ENCODE measurements at regions not wholly inside any gene's neighbourhood (a gene's known extent, or its start where the extent isn't known, plus 50 kb on each side); places are given as distances from the start of the nearest gene placed in this dataset.

- Histone ChIP-seq H3K27me3 (ENCODE audit: control insufficient read depth, insufficient read depth, low read length) (no peaks in the 10 kb centered on the region), H3K4me1 (ENCODE audit: control insufficient read depth, insufficient read depth, low read length) (no peaks in the 10 kb centered on the region), H3K4me3 (ENCODE audit: low read length) (no peak overlapping the region), H3K27ac (ENCODE audit: low read length) (no peak overlapping the region), H3K9me3 (ENCODE audit: control insufficient read depth, insufficient read depth, low read length) (no peaks in the 10 kb centered on the region), H3K36me3 (ENCODE audit: control insufficient read depth, insufficient read depth, low read length) (no peaks in the 10 kb centered on the region)
- WGBS (ENCODE audit: insufficient coverage, insufficient read length) = no CpG with 5 or more reads among the region's 4 CpGs
- no peak for DNase-seq (ENCODE audit: low read depth, low spot score)
Measured at GRCh38 chr3:135440746-135441145, 524.8 kb upstream of the PPP2R3A start.

- H3K9me3 ChIP-seq (ENCODE audit: control insufficient read depth, insufficient read depth, low read length) = no peaks in the 10 kb centered on the region
- no peaks in the 10 kb centered on the region for H3K36me3 ChIP-seq (ENCODE audit: control insufficient read depth, insufficient read depth, low read length)
- WGBS (ENCODE audit: insufficient coverage, insufficient read length) = no CpG with 5 or more reads among the region's 5 CpGs
- H3K4me1 ChIP-seq (ENCODE audit: control insufficient read depth, insufficient read depth, low read length) = no peaks in the 10 kb centered on the region
- no peaks in the 10 kb centered on the region for H3K27me3 ChIP-seq (ENCODE audit: control insufficient read depth, insufficient read depth, low read length)
- no peak for DNase-seq (ENCODE audit: low read depth, low spot score)
- H3K4me3 ChIP-seq (ENCODE audit: low read length) = no peak overlapping the region
- no peak overlapping the region for H3K27ac ChIP-seq (ENCODE audit: low read length)
Measured at GRCh38 chr3:135444058-135444457, 521.5 kb upstream of the PPP2R3A start.

GRCh38 chr3:135447483-135447882 lies 518.0 kb upstream of the PPP2R3A start:
- H3K4me1 ChIP-seq (ENCODE audit: control insufficient read depth, insufficient read depth, low read length) = no peaks in the 10 kb centered on the region
- no peaks in the 10 kb centered on the region for H3K27me3 ChIP-seq (ENCODE audit: control insufficient read depth, insufficient read depth, low read length)
- H3K9me3 ChIP-seq (ENCODE audit: control insufficient read depth, insufficient read depth, low read length) = no peaks in the 10 kb centered on the region
- H3K4me3 ChIP-seq (ENCODE audit: low read length) = no peak overlapping the region
- DNase-seq (ENCODE audit: low read depth, low spot score) = no peak
- H3K27ac ChIP-seq (ENCODE audit: low read length) = no peak overlapping the region
- H3K36me3 ChIP-seq (ENCODE audit: control insufficient read depth, insufficient read depth, low read length) = no peaks in the 10 kb centered on the region
- no CpG with 5 or more reads among the region's 3 CpGs for WGBS (ENCODE audit: insufficient coverage, insufficient read length)

GRCh38 chr3:135448520-135448919 lies 517.0 kb upstream of the PPP2R3A start:
- no peaks in the 10 kb centered on the region for H3K4me1 ChIP-seq (ENCODE audit: control insufficient read depth, insufficient read depth, low read length)
- DNase-seq (ENCODE audit: low read depth, low spot score) = no peak
- no peak overlapping the region for H3K27ac ChIP-seq (ENCODE audit: low read length)

GRCh38 chr3:135449046-135449445 lies 516.5 kb upstream of the PPP2R3A start:
- no peaks in the 10 kb centered on the region for H3K4me1 ChIP-seq (ENCODE audit: control insufficient read depth, insufficient read depth, low read length)

More at GRCh38 chr3:135448520-135448919, 517.0 kb upstream of the PPP2R3A start:
- Histone ChIP-seq H3K36me3 (ENCODE audit: control insufficient read depth, insufficient read depth, low read length) (no peaks in the 10 kb centered on the region), H3K27me3 (ENCODE audit: control insufficient read depth, insufficient read depth, low read length) (no peaks in the 10 kb centered on the region), H3K9me3 (ENCODE audit: control insufficient read depth, insufficient read depth, low read length) (no peaks in the 10 kb centered on the region), H3K4me3 (ENCODE audit: low read length) (no peak overlapping the region)

GRCh38 chr3:135451037-135451785 lies 514.3 kb upstream of the PPP2R3A start:
- H3K4me3 ChIP-seq (ENCODE audit: low read length) = no peak overlapping the region
- no peak for DNase-seq (ENCODE audit: low read depth, low spot score)
- no CpG with 5 or more reads among the region's 2 CpGs for WGBS (ENCODE audit: insufficient coverage, insufficient read length)
- H3K27ac ChIP-seq (ENCODE audit: low read length) = no peak overlapping the region
- H3K27me3 ChIP-seq (ENCODE audit: control insufficient read depth, insufficient read depth, low read length) = no peaks in the 10 kb centered on the region
- H3K4me1 ChIP-seq (ENCODE audit: control insufficient read depth, insufficient read depth, low read length) = no peaks in the 10 kb centered on the region
- H3K9me3 ChIP-seq (ENCODE audit: control insufficient read depth, insufficient read depth, low read length) = no peaks in the 10 kb centered on the region
- H3K36me3 ChIP-seq (ENCODE audit: control insufficient read depth, insufficient read depth, low read length) = no peaks in the 10 kb centered on the region

More at GRCh38 chr3:135449046-135449445, 516.5 kb upstream of the PPP2R3A start:
- no peaks in the 10 kb centered on the region for H3K27me3 ChIP-seq (ENCODE audit: control insufficient read depth, insufficient read depth, low read length)
- no CpG with 5 or more reads among the region's 1 CpG for WGBS (ENCODE audit: insufficient coverage, insufficient read length)
- no peak overlapping the region for H3K4me3 ChIP-seq (ENCODE audit: low read length)
- no peak for DNase-seq (ENCODE audit: low read depth, low spot score)
- no peaks in the 10 kb centered on the region for H3K9me3 ChIP-seq (ENCODE audit: control insufficient read depth, insufficient read depth, low read length)
- no peak overlapping the region for H3K27ac ChIP-seq (ENCODE audit: low read length)
- H3K36me3 ChIP-seq (ENCODE audit: control insufficient read depth, insufficient read depth, low read length) = no peaks in the 10 kb centered on the region

- no peaks in the 10 kb centered on the region for H3K27me3 ChIP-seq (ENCODE audit: control insufficient read depth, insufficient read depth, low read length)
- no CpG with 5 or more reads among the region's 10 CpGs for WGBS (ENCODE audit: insufficient coverage, insufficient read length)
- no peaks in the 10 kb centered on the region for H3K9me3 ChIP-seq (ENCODE audit: control insufficient read depth, insufficient read depth, low read length)
- no peaks in the 10 kb centered on the region for H3K36me3 ChIP-seq (ENCODE audit: control insufficient read depth, insufficient read depth, low read length)
- no peaks in the 10 kb centered on the region for H3K4me1 ChIP-seq (ENCODE audit: control insufficient read depth, insufficient read depth, low read length)
- no peak overlapping the region for H3K27ac ChIP-seq (ENCODE audit: low read length)
- DNase-seq (ENCODE audit: low read depth, low spot score) = no peak
- H3K4me3 ChIP-seq (ENCODE audit: low read length) = no peak overlapping the region
Measured at GRCh38 chr3:135452881-135453280, 512.6 kb upstream of the PPP2R3A start.

GRCh38 chr3:135453326-135453725 lies 512.2 kb upstream of the PPP2R3A start:
- no peak overlapping the region for H3K27ac ChIP-seq (ENCODE audit: low read length)
- H3K4me3 ChIP-seq (ENCODE audit: low read length) = no peak overlapping the region
- DNase-seq (ENCODE audit: low read depth, low spot score) = no peak
- H3K27me3 ChIP-seq (ENCODE audit: control insufficient read depth, insufficient read depth, low read length) = no peaks in the 10 kb centered on the region
- WGBS (ENCODE audit: insufficient coverage, insufficient read length) = no CpG with 5 or more reads among the region's 6 CpGs
- no peaks in the 10 kb centered on the region for H3K4me1 ChIP-seq (ENCODE audit: control insufficient read depth, insufficient read depth, low read length)
- no peaks in the 10 kb centered on the region for H3K9me3 ChIP-seq (ENCODE audit: control insufficient read depth, insufficient read depth, low read length)
- H3K36me3 ChIP-seq (ENCODE audit: control insufficient read depth, insufficient read depth, low read length) = no peaks in the 10 kb centered on the region

GRCh38 chr3:135454890-135455289 lies 510.6 kb upstream of the PPP2R3A start:
- no peak for DNase-seq (ENCODE audit: low read depth, low spot score)
- H3K27ac ChIP-seq (ENCODE audit: low read length) = no peak overlapping the region
- no peaks in the 10 kb centered on the region for H3K36me3 ChIP-seq (ENCODE audit: control insufficient read depth, insufficient read depth, low read length)
- no peaks in the 10 kb centered on the region for H3K9me3 ChIP-seq (ENCODE audit: control insufficient read depth, insufficient read depth, low read length)
- no peaks in the 10 kb centered on the region for H3K27me3 ChIP-seq (ENCODE audit: control insufficient read depth, insufficient read depth, low read length)
- no peak overlapping the region for H3K4me3 ChIP-seq (ENCODE audit: low read length)
- WGBS (ENCODE audit: insufficient coverage, insufficient read length) = no CpG with 5 or more reads among the region's 4 CpGs
- H3K4me1 ChIP-seq (ENCODE audit: control insufficient read depth, insufficient read depth, low read length) = no peaks in the 10 kb centered on the region

GRCh38 chr3:135456108-135456790 lies 509.3 kb upstream of the PPP2R3A start:
- no peaks in the 10 kb centered on the region for H3K36me3 ChIP-seq (ENCODE audit: control insufficient read depth, insufficient read depth, low read length)
- no CpG with 5 or more reads among the region's 15 CpGs for WGBS (ENCODE audit: insufficient coverage, insufficient read length)

More at GRCh38 chr3:135456108-135456790, 509.3 kb upstream of the PPP2R3A start:
- Histone ChIP-seq H3K27me3 (ENCODE audit: control insufficient read depth, insufficient read depth, low read length) (no peaks in the 10 kb centered on the region), H3K4me3 (ENCODE audit: low read length) (no peak overlapping the region), H3K27ac (ENCODE audit: low read length) (no peak overlapping the region), H3K9me3 (ENCODE audit: control insufficient read depth, insufficient read depth, low read length) (no peaks in the 10 kb centered on the region), H3K4me1 (ENCODE audit: control insufficient read depth, insufficient read depth, low read length) (no peaks in the 10 kb centered on the region)
- DNase-seq (ENCODE audit: low read depth, low spot score) = peak; percentile 31
